22Rv1 (cell line): ENCODE measurements at regions not wholly inside any gene's neighbourhood (a gene's known extent, or its start where the extent isn't known, plus 50 kb on each side); places are given as distances from the start of the nearest gene placed in this dataset.

ENCODE experiments used
- CTCF ChIP-seq: fragments of 450-650 bp; IDR thresholded peaks from 2 replicates; pipeline ENCODE4 v1.5.1; 2017; ENCODE audit warnings: mild to moderate bottlenecking
- ZFX ChIP-seq: fragments of 450-650 bp; IDR thresholded peaks from 2 replicates; pipeline ENCODE4 v1.6.1; 2017; ENCODE audit warnings: antibody characterized with exemption, borderline replicate concordance

DNA sequence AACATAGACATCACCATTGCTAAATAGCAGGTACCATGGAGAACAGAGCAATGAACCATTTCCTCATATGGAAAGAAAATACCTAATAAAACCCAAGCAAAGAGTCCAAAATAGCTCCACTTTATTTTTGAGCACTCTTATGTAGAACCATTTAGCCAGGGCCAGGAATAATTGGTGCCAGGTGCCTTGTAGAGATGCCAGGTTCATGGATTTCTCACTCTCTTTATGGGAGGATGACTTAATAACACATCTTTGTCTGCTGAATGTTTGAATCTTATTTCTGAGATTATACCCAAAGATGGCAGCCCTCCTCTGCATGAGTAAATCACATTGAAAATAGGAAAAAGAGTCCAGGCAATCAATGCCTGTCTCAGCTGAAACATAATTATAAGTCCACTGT, 212.3 kb upstream of the SFRP2 start:
- TF ChIP-seq CTCF (no peak), ZFX (no peak)
